Ascending aorta (tissue), 2 donors: ENCODE measurements at regions not wholly inside any gene's neighbourhood (a gene's known extent, or its start where the extent isn't known, plus 50 kb on each side); places are given as distances from the start of the nearest gene placed in this dataset.
"Not testable (repeated sequence)": the region's sequence is repeated elsewhere in the genome, so short reads cannot be mapped to it uniquely, and the experiment has no call there.

Source experiments
- DNase-seq, 2 donors: peaks; one replicate each; pipeline ENCODE4 v3.0.0-alpha.2; 2019; ENCODE audit warnings: low spot score in 2 of 2
- H3K27ac ChIP-seq, 2 donors: fragments of 200-600 bp; sonication (generic); one replicate each; pipeline ENCODE4 v1.5.1; 2016 to 2017; ENCODE audit warnings: mild to moderate bottlenecking in 1 of 2
- H3K27me3 ChIP-seq: fragments of 200-600 bp; sonication (generic); one replicate; pipeline ENCODE4 v1.5.1; 2017
- H3K36me3 ChIP-seq, 2 donors: fragments of 200-600 bp; sonication (generic); one replicate each; pipeline ENCODE4 v1.5.1; 2016
- H3K4me1 ChIP-seq, 2 donors: fragments of 200-600 bp; sonication (generic); one replicate each; pipeline ENCODE4 v1.5.1; 2016 to 2017; ENCODE audit warnings: mild to moderate bottlenecking in 1 of 2
- H3K4me3 ChIP-seq, 2 donors: fragments of 200-600 bp; sonication (generic); one replicate each; pipeline ENCODE4 v1.5.1; 2016 to 2017; ENCODE audit warnings: mild to moderate bottlenecking in 1 of 2
- H3K9me3 ChIP-seq, 2 donors: fragments of 200-600 bp; sonication (generic); one replicate each; pipeline ENCODE4 v1.5.1; 2016
- CTCF ChIP-seq, 3 experiments: fragments of 200-600 bp in 2 of 3; fragments of 450-650 bp in 1 of 3; sonication (generic) in 2 of 3; IDR thresholded peaks; one replicate each; pipeline ENCODE4 v1.5.1; 2016 to 2019; ENCODE audit warnings: antibody characterized with exemption in 3 of 3, mild to moderate bottlenecking in 1 of 3, moderate library complexity in 1 of 3
- intact Hi-C: fragments of 100-400 bp; cut with DNase I; formaldehyde crosslinking; loops from one replicate; pipeline ENCODE4 v1.15.1; 2023

GRCh38 chr2:204407204-204408014 is 137.9 kb upstream of the PARD3B start:
- H3K9me3 ChIP-seq: no peaks in the 10 kb centered on the region
- intact Hi-C loops: no loop called here
- H3K4me1 ChIP-seq: no peaks in the 10 kb centered on the region
- H3K27me3 ChIP-seq: no peaks in the 10 kb centered on the region
- no peak for TF ChIP-seq CTCF (IDR thresholded peaks at IDR 0.05)
- no peak overlapping the region for H3K27ac ChIP-seq
- no peaks in the 10 kb centered on the region for H3K36me3 ChIP-seq
- H3K4me3 ChIP-seq: no peak overlapping the region
- DNase-seq: no peak

GRCh38 chr2:204412782-204413181 is 132.5 kb upstream of the PARD3B start:
- H3K4me3 ChIP-seq, H3K4me1 ChIP-seq, DNase-seq, H3K9me3 ChIP-seq, H3K36me3 ChIP-seq, H3K27ac ChIP-seq, H3K27me3 ChIP-seq, intact Hi-C loops: not testable (repeated sequence)

GRCh38 chr2:204415406-204416181 is 129.7 kb upstream of the PARD3B start:
- DNase-seq: no peak
- H3K27me3 ChIP-seq: no peaks in the 10 kb centered on the region
- H3K4me1 ChIP-seq: no peaks in the 10 kb centered on the region
- H3K36me3 ChIP-seq: no peaks in the 10 kb centered on the region
- H3K4me3 ChIP-seq: no peak overlapping the region
- no peaks in the 10 kb centered on the region for H3K9me3 ChIP-seq
- intact Hi-C loops: no loop called here
- no peak for TF ChIP-seq CTCF (IDR thresholded peaks at IDR 0.05)
- no peak overlapping the region for H3K27ac ChIP-seq

GRCh38 chr2:204416236-204416635 is 129.0 kb upstream of the PARD3B start:
- no peaks in the 10 kb centered on the region for H3K36me3 ChIP-seq
- no peak overlapping the region for H3K4me3 ChIP-seq
- no peak for DNase-seq
- TF ChIP-seq CTCF (IDR thresholded peaks at IDR 0.05): no peak
- H3K4me1 ChIP-seq: no peaks in the 10 kb centered on the region
- no peaks in the 10 kb centered on the region for H3K9me3 ChIP-seq
- no peaks in the 10 kb centered on the region for H3K27me3 ChIP-seq
- H3K27ac ChIP-seq: no peak overlapping the region
- intact Hi-C loops: no loop called here

GRCh38 chr2:204425821-204426220 is 119.5 kb upstream of the PARD3B start:
- Histone ChIP-seq H3K27ac (no peak overlapping the region), H3K4me3 (no peak overlapping the region), H3K4me1 (no peaks in the 10 kb centered on the region), H3K9me3 (peaks cover 0 to 4% of the 10 kb centered on the region in 2 donors), H3K36me3 (no peaks in the 10 kb centered on the region), H3K27me3 (no peaks in the 10 kb centered on the region)
- DNase-seq: no peak
- intact Hi-C loops: no loop called here
- TF ChIP-seq CTCF (IDR thresholded peaks at IDR 0.05): no peak

- H3K4me1 ChIP-seq: no peaks in the 10 kb centered on the region
- H3K4me3 ChIP-seq: no peak overlapping the region
- TF ChIP-seq CTCF (IDR thresholded peaks at IDR 0.05): no peak
- peaks cover 0 to 15% of the 10 kb centered on the region in 2 donors for H3K9me3 ChIP-seq
- H3K36me3 ChIP-seq: no peaks in the 10 kb centered on the region
- H3K27ac ChIP-seq: no peak overlapping the region
- H3K27me3 ChIP-seq: no peaks in the 10 kb centered on the region
- intact Hi-C loops: no loop called here
- DNase-seq: no peak
Observed at GRCh38 chr2:204428675-204429074, 116.6 kb upstream of the PARD3B start.
